Vagina (tissue), 2 donors: ENCODE measurements at regions not wholly inside any gene's neighbourhood (a gene's known extent, or its start where the extent isn't known, plus 50 kb on each side); places are given as distances from the start of the nearest gene placed in this dataset.

ENCODE experiments used
- POLR2A ChIP-seq, 2 donors: fragments of 450-650 bp; IDR thresholded peaks; one replicate each; pipeline ENCODE4 v1.6.1; 2017; ENCODE audit warnings: antibody characterized with exemption in 2 of 2, mild to moderate bottlenecking in 2 of 2, moderate library complexity in 2 of 2
- POLR2AphosphoS5 ChIP-seq, 2 donors: sonication (generic); formaldehyde crosslinking; IDR thresholded peaks; one replicate each; pipeline ENCODE4 v1.9.0; 2017; ENCODE audit warnings: antibody characterized with exemption in 2 of 2, mild to moderate bottlenecking in 2 of 2, low read depth in 1 of 2; ENCODE audit not compliant: insufficient read depth in 1 of 2
- TF ChIP-seq, protein P1 (sequence below), 3 experiments: fragments of 450-650 bp in 2 of 3; fragments of 200-600 bp in 1 of 3; sonication (generic) in 1 of 3; IDR thresholded peaks; one replicate each; pipeline ENCODE4 v1.5.1; 2017 to 2019; ENCODE audit warnings: antibody characterized with exemption in 3 of 3, mild to moderate bottlenecking in 2 of 3, moderate library complexity in 2 of 3

DNA sequence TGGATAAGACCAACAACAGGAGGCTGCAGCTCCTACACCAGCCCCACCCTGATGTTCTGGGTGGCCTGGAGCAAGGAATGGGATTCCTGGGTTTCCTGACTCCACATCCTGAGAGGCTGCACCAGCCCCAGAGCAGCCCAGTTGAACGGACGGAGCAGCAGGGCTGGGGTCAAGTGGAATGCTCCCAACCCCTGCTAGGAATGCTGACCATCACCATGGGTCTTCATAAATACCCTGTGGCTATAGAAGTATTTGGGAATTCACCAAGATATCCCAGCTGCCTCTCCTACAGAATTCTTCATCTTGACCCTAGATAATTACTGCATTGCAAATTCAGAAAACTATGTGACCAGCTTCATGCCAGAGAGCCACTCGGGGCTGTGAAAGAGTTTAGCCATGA, 180.3 kb downstream of the THBS2 start:
- TF ChIP-seq POLR2A (IDR thresholded peaks at IDR 0.05) (no peak), POLR2AphosphoS5 (IDR thresholded peaks at IDR 0.05; ENCODE audit: insufficient read depth in 1 of 2, low read depth in 1 of 2) (no peak)
- TF ChIP-seq, protein P1, sequence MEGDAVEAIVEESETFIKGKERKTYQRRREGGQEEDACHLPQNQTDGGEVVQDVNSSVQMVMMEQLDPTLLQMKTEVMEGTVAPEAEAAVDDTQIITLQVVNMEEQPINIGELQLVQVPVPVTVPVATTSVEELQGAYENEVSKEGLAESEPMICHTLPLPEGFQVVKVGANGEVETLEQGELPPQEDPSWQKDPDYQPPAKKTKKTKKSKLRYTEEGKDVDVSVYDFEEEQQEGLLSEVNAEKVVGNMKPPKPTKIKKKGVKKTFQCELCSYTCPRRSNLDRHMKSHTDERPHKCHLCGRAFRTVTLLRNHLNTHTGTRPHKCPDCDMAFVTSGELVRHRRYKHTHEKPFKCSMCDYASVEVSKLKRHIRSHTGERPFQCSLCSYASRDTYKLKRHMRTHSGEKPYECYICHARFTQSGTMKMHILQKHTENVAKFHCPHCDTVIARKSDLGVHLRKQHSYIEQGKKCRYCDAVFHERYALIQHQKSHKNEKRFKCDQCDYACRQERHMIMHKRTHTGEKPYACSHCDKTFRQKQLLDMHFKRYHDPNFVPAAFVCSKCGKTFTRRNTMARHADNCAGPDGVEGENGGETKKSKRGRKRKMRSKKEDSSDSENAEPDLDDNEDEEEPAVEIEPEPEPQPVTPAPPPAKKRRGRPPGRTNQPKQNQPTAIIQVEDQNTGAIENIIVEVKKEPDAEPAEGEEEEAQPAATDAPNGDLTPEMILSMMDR (IDR thresholded peaks at IDR 0.05) = no peak
